Right lobe of liver (tissue), 6 donors: ENCODE measurements at regions not wholly inside any gene's neighbourhood (a gene's known extent, or its start where the extent isn't known, plus 50 kb on each side); places are given as distances from the start of the nearest gene placed in this dataset.
A peak's percentile ranks its signal among the peaks of the same experiment; 100 is the strongest.
"Not testable (repeated sequence)": the region's sequence is repeated elsewhere in the genome, so short reads cannot be mapped to it uniquely, and the experiment has no call there.

Experiments used
- ATAC-seq, 4 donors: fragments of 200-7000 bp; cut with Tn5 transposase; one replicate each; pipeline ENCODE4 v1.9.1; 2020; ENCODE audit warnings: mild to moderate bottlenecking in 4 of 4, moderate library complexity in 4 of 4
- DNase-seq, 3 donors: peaks; one replicate each; pipeline ENCODE4 v3.0.0-alpha.2; 2020
- H3K27ac ChIP-seq, 3 donors: fragments of 200-600 bp; one replicate each; pipeline ENCODE4 v1.8.0; 2022
- H3K27me3 ChIP-seq, 2 donors: fragments of 200-600 bp; one replicate each; pipeline ENCODE4 v1.8.0; 2022
- H3K36me3 ChIP-seq, 4 donors: fragments of 200-600 bp; sonication (generic) in 1 of 4; one replicate each; pipeline versions ENCODE4 v1.5.1 to v1.8.0; 2017 to 2022; ENCODE audit warnings: control low read depth in 1 of 4
- H3K4me1 ChIP-seq, 4 donors: fragments of 200-600 bp; sonication (generic) in 1 of 4; one replicate each; pipeline versions ENCODE4 v1.5.1 to v1.8.0; 2017 to 2022; ENCODE audit warnings: control low read depth in 1 of 4
- H3K4me3 ChIP-seq, 3 donors: fragments of 200-600 bp; one replicate each; pipeline ENCODE4 v1.8.0; 2022
- H3K9me3 ChIP-seq, 4 donors: fragments of 200-600 bp; sonication (generic) in 1 of 4; one replicate each; pipeline versions ENCODE4 v1.5.1 to v1.8.0; 2017 to 2022; ENCODE audit warnings: control low read depth in 1 of 4
- CTCF ChIP-seq, 4 donors: fragments of 200-600 bp in 3 of 4; fragments of 450-650 bp in 1 of 4; IDR thresholded peaks; one replicate each; pipeline versions ENCODE4 v1.5.1 to v1.8.0; 2016 to 2022; ENCODE audit warnings: antibody characterized with exemption in 4 of 4, mild to moderate bottlenecking in 2 of 4
- POLR2A ChIP-seq: fragments of 450-650 bp; IDR thresholded peaks from one replicate; pipeline ENCODE4 v1.6.1; 2017; ENCODE audit warnings: antibody characterized with exemption, mild to moderate bottlenecking
- WGBS: methylation state at CpG from one replicate; pipeline ENCODE4 v1.1.6; 2018; ENCODE audit warnings: low coverage, low lambda C conversion rate; ENCODE audit not compliant: insufficient coverage; ENCODE audit errors: missing lambda C conversion rate; 5-methylcytosine and 5-hydroxymethylcytosine counted together
- intact Hi-C, 2 donors: fragments of 100-400 bp; cut with DNase I; formaldehyde crosslinking; loops; one replicate each; pipeline versions ENCODE4 v1.11.2 to v1.14.1; 2022
- donor health status: DM: no; HTN: yes; CAD: no.
- donor health status: DM: no; HTN: no; CAD: no.
- donor health status: DM: no; HTN: no; CAD: no.
- donor health status: DM: no; HTN: yes; CAD: no.
- donor health status: DM: no; HTN: yes; CAD: no.

DNA sequence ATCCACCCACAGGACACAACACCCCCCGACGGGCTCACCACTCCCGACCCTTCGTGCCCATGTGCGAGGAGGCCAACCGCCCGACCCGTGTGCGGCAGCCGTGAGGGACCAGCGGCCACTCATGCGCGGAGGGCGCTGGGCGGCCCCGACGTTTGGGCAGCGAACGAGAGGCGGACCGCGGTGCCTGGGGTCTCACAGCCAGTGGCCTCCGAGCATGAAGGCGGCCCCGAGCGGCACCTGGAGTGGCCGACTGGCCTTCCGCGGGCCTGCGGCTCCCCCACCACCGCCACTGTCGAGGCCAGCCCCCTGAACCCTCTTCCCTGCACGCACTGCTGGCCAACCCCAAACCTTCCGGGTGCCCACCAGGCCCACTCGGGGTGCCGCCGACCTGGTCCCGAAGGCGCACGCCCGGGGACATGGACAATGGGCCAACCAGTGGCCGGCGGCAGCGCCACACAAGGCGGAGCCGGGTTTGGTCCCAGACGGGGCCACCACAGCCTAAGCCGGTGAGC, 4274.9 kb upstream of the OR11H1 start:
- intact Hi-C loops = no loop called here
- DNase-seq (peak; percentile 12 to 39 (median 38)), ATAC-seq (peak in 1 of 4 donors; percentile 32)
- Histone ChIP-seq H3K4me1 (no peaks in the 10 kb centered on the region), H3K27me3 (no peaks in the 10 kb centered on the region), H3K4me3 (no peak overlapping the region), H3K9me3 (no peaks in the 10 kb centered on the region), H3K27ac (no peak overlapping the region), H3K36me3 (no peaks in the 10 kb centered on the region)
- no CpG with 5 or more reads among the region's 48 CpGs for WGBS
- TF ChIP-seq POLR2A (no peak), CTCF (IDR thresholded peaks at IDR 0.05) (no peak)

GRCh38 chr22:11270981-11271380, 4257.0 kb upstream of the OR11H1 start:
- H3K36me3 ChIP-seq, DNase-seq, H3K4me1 ChIP-seq, H3K4me3 ChIP-seq, H3K27ac ChIP-seq, ATAC-seq, intact Hi-C loops, H3K9me3 ChIP-seq, H3K27me3 ChIP-seq: not testable (repeated sequence)
- 75% methylated on average over 7 of the region's 8 CpGs for WGBS

GRCh38 chr22:11285116-11285838, 4242.7 kb upstream of the OR11H1 start:
- H3K36me3 ChIP-seq, intact Hi-C loops, H3K4me1 ChIP-seq, H3K27ac ChIP-seq, H3K4me3 ChIP-seq, H3K9me3 ChIP-seq, H3K27me3 ChIP-seq, DNase-seq, ATAC-seq: not testable (repeated sequence)
- WGBS = 54% methylated on average over 22 of the region's 32 CpGs

DNA sequence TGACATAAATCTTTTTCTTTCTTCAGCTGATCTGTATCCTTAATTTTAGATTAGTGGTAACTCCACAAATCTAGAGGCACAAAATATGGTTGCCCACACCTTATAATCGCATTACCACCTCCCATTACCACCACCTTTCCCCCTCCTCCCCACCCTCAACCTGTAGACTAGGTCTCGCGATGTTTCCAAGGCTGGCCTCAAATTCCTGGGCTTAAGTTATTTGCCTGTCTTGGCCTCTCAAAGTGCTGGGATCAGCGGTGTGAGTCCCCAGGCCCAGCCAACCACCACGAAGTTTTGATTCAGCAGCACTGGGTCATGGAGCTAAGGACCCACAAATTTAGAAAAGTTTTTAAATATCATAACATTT, 4242.2 kb upstream of the OR11H1 start:
- H3K4me1 ChIP-seq, H3K4me3 ChIP-seq, ATAC-seq, DNase-seq, H3K36me3 ChIP-seq, intact Hi-C loops, H3K27me3 ChIP-seq, H3K9me3 ChIP-seq, H3K27ac ChIP-seq: not testable (repeated sequence)
- 39% methylated on average over 5 of the region's 5 CpGs for WGBS

- DNase-seq, ATAC-seq, H3K4me3 ChIP-seq, H3K27me3 ChIP-seq, H3K27ac ChIP-seq, intact Hi-C loops, H3K36me3 ChIP-seq, H3K4me1 ChIP-seq, H3K9me3 ChIP-seq: not testable (repeated sequence)
- 59% methylated on average over 15 of the region's 15 CpGs for WGBS
Observed at GRCh38 chr22:11288246-11289220, 4239.5 kb upstream of the OR11H1 start.

- H3K36me3 ChIP-seq, H3K4me3 ChIP-seq, ATAC-seq, H3K9me3 ChIP-seq, H3K4me1 ChIP-seq, H3K27me3 ChIP-seq, DNase-seq, intact Hi-C loops, H3K27ac ChIP-seq: not testable (repeated sequence)
- WGBS = 28% methylated on average over 5 of the region's 5 CpGs
Observed at GRCh38 chr22:11298126-11298893, 4229.7 kb upstream of the OR11H1 start.

- H3K36me3 ChIP-seq, DNase-seq, H3K4me3 ChIP-seq, H3K4me1 ChIP-seq, H3K9me3 ChIP-seq, H3K27me3 ChIP-seq, ATAC-seq, H3K27ac ChIP-seq, intact Hi-C loops: not testable (repeated sequence)
- WGBS = 59% methylated on average over 7 of the region's 7 CpGs
Observed at GRCh38 chr22:11302427-11302826, 4225.6 kb upstream of the OR11H1 start.

GRCh38 chr22:11302904-11303303, 4225.1 kb upstream of the OR11H1 start:
- DNase-seq, ATAC-seq, H3K36me3 ChIP-seq, intact Hi-C loops, H3K4me1 ChIP-seq, H3K27me3 ChIP-seq, H3K27ac ChIP-seq, H3K4me3 ChIP-seq, H3K9me3 ChIP-seq: not testable (repeated sequence)
- 18% methylated on average over 1 of the region's 1 CpG for WGBS

GRCh38 chr22:11305179-11305578, 4222.8 kb upstream of the OR11H1 start:
- H3K4me1 ChIP-seq, H3K36me3 ChIP-seq, DNase-seq, H3K9me3 ChIP-seq, H3K27ac ChIP-seq, H3K27me3 ChIP-seq, ATAC-seq, intact Hi-C loops, H3K4me3 ChIP-seq: not testable (repeated sequence)
- WGBS = 68% methylated on average over 7 of the region's 7 CpGs
